Fibroblast of mammary gland (primary cell): ENCODE measurements at regions not wholly inside any gene's neighbourhood (a gene's known extent, or its start where the extent isn't known, plus 50 kb on each side); places are given as distances from the start of the nearest gene placed in this dataset.

Experiments used
- DNase-seq: peaks from one replicate; pipeline ENCODE4 v3.0.0-alpha.2; 2010; ENCODE audit warnings: low read depth
- H3K4me3 ChIP-seq: 2 replicates; pipeline ENCODE4 v1.5.1; 2011; ENCODE audit warnings: low read depth, mild to moderate bottlenecking, low read length, moderate library complexity; ENCODE audit not compliant: control insufficient read depth
- CTCF ChIP-seq: conservative IDR thresholded peaks from 2 replicates; pipeline ENCODE4 v1.5.1; 2011; ENCODE audit warnings: low read depth, low read length, inconsistent platforms; ENCODE audit not compliant: control insufficient read depth, insufficient read depth

DNA sequence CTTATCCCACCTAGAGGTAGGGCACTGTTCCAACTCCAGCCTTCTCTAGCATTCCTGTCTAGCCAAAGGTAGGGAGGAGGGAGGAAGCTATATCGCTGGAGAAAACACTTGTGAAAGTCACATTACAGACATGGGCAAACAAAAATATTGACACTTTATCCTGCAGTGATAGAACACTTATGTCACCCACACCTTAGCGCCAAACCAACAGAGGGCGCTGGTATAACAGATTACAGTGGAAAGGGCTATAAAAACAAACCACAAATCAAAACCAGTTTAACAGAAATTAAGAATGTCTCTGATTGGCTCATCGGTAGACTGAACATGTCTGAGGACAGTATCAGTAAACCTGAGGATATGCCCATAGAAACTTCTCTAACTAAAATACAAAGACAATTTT lies 451.3 kb downstream of the TLL1 start:
- TF ChIP-seq CTCF, result peak; percentile 50
- DNase-seq, result peak; percentile 42

GRCh38 chr4:166335256-166335938 lies 462.4 kb downstream of the TLL1 start:
- H3K4me3 ChIP-seq, result no peak overlapping the region
- DNase-seq, result no peak
- TF ChIP-seq CTCF, result no peak

More for the DNA sequence above, 451.3 kb downstream of the TLL1 start:
- no peak overlapping the region for H3K4me3 ChIP-seq

- TF ChIP-seq CTCF, result no peak
- no peak overlapping the region for H3K4me3 ChIP-seq
- no peak for DNase-seq
These were observed 469.0 kb downstream of the TLL1 start for GRCh38 chr4:166341992-166342391.

DNA sequence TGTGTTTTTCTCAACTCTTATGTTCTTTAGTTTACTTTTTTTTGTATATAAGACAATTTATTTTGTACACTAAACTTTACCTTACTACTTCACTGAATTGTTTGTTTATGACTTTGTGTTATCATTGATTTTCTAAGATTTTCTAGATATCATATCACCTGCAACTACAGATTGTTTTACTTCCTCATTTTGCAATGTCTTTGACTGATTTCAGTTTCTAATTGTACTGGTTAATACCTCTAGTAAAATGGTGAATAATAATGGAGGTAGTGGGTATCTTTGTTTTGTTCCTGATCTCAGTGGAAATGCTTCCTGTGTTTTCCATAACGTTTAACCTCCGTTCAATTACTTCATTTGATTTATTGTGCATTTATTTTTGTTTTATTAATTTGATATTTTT lies 490.2 kb downstream of the TLL1 start:
- TF ChIP-seq CTCF, result no peak
- H3K4me3 ChIP-seq, result no peak overlapping the region
- no peak for DNase-seq

- no peak overlapping the region for H3K4me3 ChIP-seq
- no peak for TF ChIP-seq CTCF
- no peak for DNase-seq
These were observed 493.0 kb downstream of the TLL1 start for GRCh38 chr4:166366012-166366411.

DNA sequence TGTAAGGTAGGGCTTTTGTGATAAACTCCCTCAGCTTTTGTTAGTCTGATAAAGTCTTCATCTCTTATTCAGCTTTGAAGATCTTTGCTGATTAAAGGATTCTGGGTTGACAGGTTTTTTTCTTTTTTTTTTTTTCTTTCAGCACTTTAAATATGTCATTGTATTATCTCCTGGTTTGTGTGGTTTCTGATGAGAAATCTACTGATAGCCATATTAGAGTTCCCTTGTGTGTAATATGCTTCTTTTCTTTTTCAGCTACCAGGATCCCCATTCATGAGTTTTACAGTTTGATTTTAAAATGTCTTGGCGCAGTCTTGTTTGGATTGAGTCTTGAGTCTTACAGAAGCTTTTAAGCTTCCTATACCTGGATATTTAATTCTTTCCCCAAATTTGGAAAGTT lies 504.5 kb downstream of the TLL1 start:
- no peak for TF ChIP-seq CTCF
- no peak for DNase-seq
- no peak overlapping the region for H3K4me3 ChIP-seq

GRCh38 chr4:166386491-166387360 lies 513.7 kb downstream of the TLL1 start:
- no peak for TF ChIP-seq CTCF
- H3K4me3 ChIP-seq, result no peak overlapping the region
- peak; percentile 1 for DNase-seq
